ENCODE measurements at regions not wholly inside any gene's neighbourhood (a gene's known extent, or its start where the extent isn't known, plus 50 kb on each side); places are given as distances from the start of the nearest gene placed in this dataset.

DNA sequence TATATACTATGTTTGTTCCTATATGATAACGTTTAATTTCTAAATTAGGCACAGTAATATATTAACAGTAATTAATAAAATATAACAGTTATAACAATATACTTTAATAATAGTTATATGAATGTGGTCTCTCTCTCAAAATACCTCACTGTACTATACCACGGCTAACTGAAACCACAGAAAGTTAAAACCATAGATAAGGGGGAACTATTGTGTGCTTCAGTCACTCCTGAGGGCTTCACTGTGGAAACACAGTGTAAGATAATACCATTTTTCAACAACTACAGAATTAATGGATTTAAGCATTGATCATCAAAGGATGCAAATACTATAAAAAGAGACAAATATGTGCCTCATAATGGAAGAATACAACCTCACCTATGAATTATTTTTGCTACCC lies 266.4 kb upstream of the RGS6 start:
- Histone ChIP-seq H3K9ac (ENCODE audit: extremely low read depth, insufficient read length, low read length) (no peak overlapping the region), H4K20me1 (ENCODE audit: control insufficient read depth, insufficient read depth, insufficient read length) (no peaks in the 10 kb centered on the region), H3K14ac (ENCODE audit: insufficient read depth, low read length) (no peak overlapping the region), H2AFZ (ENCODE audit: low read length) (no peak overlapping the region), H3K23ac (ENCODE audit: insufficient read length, low read depth, low read length) (no peak overlapping the region), H4K5ac (ENCODE audit: insufficient read length, low read depth, low read length) (no peak overlapping the region), H3K4ac (ENCODE audit: low read depth, low read length) (no peak overlapping the region), H3K79me1 (ENCODE audit: insufficient read depth, low read depth, low read length, poor library complexity, severe bottlenecking) (no peaks in the 10 kb centered on the region), H2BK12ac (ENCODE audit: insufficient read length, low read depth, low read length) (no peak overlapping the region), H3K4me1 (ENCODE audit: insufficient read depth, low read length) (peaks cover 3% of the 10 kb centered on the region; the same call in 1 of the 2 replicates), H3K9me3 (ENCODE audit: control insufficient read depth, low read depth, low read length) (no peaks in the 10 kb centered on the region), H2AK5ac (ENCODE audit: insufficient read length, low read length) (no peak overlapping the region), H2BK5ac (ENCODE audit: insufficient read length, low read length) (no peak overlapping the region), H3K18ac (ENCODE audit: insufficient read length, low read depth, low read length) (no peak overlapping the region), H3K27ac (ENCODE audit: insufficient read length, low read depth, low read length) (no peak overlapping the region), H3K4me2 (ENCODE audit: insufficient read depth, insufficient read length, low read length) (no peak overlapping the region), H3K56ac (ENCODE audit: insufficient read length, low read depth, low read length) (no peak overlapping the region), H3T11ph (ENCODE audit: low read length) (no peak overlapping the region), H3K79me2 (ENCODE audit: insufficient read depth, low read length) (no peaks in the 10 kb centered on the region), H3K23me2 (ENCODE audit: insufficient read length, low read depth, low read length, poor library complexity, severe bottlenecking) (no peaks in the 10 kb centered on the region), H2BK15ac (ENCODE audit: low read depth, low read length) (no peak overlapping the region), H4K91ac (ENCODE audit: insufficient read length, low read depth, low read length) (no peak overlapping the region), H2BK120ac (ENCODE audit: low read depth, low read length, poor library complexity, severe bottlenecking) (no peak overlapping the region), H4K8ac (replicated peaks; ENCODE audit: insufficient read length, low read depth, low read length) (no peak overlapping the region), H3K27me3 (ENCODE audit: insufficient read depth, low read length) (no peaks in the 10 kb centered on the region), H2BK20ac (ENCODE audit: low read depth, low read length, poor library complexity, severe bottlenecking) (no peak overlapping the region)
- Mint-ChIP-seq H3K27me3 (ENCODE audit: low read depth) (no peaks in the 10 kb centered on the region), H3K4me3 (no peak overlapping the region), H3K4me1 (peaks cover 8 to 20% of the 10 kb centered on the region in 2 experiments), H3K27ac (no peak overlapping the region), H3K9me3 (no peaks in the 10 kb centered on the region), H3K36me3 (ENCODE audit: insufficient read depth in 1 of 3, low read depth in 3 of 3) (peaks cover 0 to 16% (median 9%) of the 10 kb centered on the region in 3 experiments; a peak in 4 of 7 replicates)
- DNase-seq, result no peak
- WGBS (ENCODE audit: extremely low coverage, insufficient read length, low lambda C conversion rate), result no CpG with 5 or more reads among the region's 2 CpGs
- TF ChIP-seq, protein P1, sequence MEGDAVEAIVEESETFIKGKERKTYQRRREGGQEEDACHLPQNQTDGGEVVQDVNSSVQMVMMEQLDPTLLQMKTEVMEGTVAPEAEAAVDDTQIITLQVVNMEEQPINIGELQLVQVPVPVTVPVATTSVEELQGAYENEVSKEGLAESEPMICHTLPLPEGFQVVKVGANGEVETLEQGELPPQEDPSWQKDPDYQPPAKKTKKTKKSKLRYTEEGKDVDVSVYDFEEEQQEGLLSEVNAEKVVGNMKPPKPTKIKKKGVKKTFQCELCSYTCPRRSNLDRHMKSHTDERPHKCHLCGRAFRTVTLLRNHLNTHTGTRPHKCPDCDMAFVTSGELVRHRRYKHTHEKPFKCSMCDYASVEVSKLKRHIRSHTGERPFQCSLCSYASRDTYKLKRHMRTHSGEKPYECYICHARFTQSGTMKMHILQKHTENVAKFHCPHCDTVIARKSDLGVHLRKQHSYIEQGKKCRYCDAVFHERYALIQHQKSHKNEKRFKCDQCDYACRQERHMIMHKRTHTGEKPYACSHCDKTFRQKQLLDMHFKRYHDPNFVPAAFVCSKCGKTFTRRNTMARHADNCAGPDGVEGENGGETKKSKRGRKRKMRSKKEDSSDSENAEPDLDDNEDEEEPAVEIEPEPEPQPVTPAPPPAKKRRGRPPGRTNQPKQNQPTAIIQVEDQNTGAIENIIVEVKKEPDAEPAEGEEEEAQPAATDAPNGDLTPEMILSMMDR (conservative IDR thresholded peaks at IDR 0.05), result no peak
